ENCODE measurements at regions not wholly inside any gene's neighbourhood (a gene's known extent, or its start where the extent isn't known, plus 50 kb on each side); places are given as distances from the start of the nearest gene placed in this dataset.
A peak's percentile ranks its signal among the peaks of the same experiment; 100 is the strongest.

DNA sequence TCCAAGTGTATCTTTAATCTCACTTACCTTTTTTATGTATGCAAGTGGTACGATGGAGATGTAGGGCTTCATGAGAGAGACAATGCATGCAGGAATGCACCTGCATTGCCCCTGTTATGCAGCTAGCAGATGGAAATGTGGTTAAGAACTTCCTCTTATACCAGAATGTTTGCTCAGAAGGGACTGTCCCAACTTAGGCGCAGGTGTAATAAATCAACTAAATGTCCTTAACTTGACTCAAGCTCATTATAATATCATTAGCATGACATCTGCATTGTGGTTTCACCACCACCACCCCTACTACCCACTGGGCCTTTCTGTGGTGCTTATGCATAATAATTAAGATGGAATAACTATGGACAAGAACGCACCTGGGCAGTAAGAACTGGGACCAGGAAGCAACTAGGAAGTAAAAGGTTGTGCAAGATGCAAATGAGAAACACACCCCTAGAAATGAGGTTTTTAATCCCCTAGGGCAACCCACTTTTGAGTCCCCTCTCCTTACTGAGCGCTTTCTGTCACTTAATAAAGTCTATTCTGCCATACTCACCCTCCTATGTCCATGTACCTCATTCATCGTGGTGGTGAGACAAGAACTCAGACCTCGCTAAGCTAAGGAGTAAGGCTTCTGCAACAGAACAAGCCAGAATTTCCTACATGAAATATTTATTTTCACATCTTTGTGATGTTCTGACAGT, 1103.3 kb upstream of the B3GALT2 start:
- peak; percentile 37 for DNase-seq

DNA sequence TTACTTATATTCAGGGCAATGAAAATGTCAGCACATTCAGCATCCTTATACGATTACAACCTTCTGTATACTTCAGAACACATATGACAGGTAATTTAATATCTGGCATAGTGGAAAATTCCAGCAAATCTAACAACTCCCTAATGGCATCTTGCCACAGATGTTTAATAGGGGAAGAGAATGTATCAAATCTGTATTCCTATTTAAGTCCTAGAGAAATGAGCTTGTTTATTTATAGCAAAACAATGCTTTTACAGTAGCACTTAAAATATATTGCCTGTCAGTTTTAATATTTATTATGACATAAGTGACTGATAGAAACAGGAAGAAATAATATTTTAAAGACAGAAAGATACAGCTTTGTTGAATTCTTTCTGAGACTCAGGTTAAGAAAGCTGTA, 1101.8 kb upstream of the B3GALT2 start:
- DNase-seq, result no peak

DNA sequence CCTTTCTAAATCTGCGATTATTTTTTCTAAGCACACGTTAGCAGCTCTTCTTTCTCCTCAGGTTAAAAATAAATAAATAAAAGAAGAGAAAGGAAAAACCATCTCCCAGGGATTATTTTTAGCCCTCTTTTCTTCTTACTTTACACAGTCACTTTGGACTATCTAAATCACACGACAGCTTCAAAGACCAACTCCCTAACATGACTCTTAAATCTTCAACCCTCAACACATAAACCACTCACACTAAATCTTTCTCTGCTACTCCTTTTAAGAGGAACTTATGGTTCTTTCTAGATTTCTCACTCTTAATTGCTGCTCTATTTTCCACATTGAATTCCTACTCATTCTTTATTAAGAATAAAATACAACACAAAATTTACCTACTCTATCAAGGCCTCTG, 1095.0 kb upstream of the B3GALT2 start:
- DNase-seq, result peak; percentile 55

DNA sequence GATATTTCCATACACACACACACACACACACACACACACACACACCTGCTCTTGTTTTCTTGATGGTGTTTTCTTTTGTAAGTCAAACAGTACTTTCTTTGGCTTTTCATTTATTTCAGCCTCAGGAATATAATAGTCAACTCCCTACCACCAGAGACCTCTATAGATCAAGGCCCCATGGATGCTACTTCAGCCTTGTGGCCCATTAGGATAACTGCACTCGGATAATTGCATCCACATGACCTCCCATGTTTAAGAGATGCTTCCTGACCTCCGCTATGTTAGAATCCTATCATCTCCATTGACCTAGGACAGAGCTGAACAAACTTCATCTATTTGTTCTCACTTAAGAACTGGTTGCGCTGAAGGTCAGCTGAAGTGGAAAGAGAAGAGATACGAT, 1094.0 kb upstream of the B3GALT2 start:
- no peak for DNase-seq

DNA sequence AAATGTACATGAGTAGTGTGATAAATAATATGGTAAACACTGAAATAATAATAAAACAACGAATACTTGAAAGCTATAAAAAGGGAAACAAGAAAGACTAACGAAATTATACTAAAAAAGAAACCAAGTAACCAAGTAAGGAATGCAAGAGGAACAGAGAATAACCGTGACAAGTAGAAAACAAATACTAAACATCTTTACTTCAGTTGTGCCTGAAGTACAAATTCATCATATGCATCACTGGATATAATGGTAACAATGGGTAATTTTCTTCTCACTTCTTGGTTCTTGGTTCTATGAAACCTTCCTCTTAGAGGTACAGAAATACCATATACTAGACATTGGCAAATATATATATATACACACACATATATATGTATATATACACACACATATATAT, 1093.6 kb upstream of the B3GALT2 start:
- peak; percentile 25 for DNase-seq

DNA sequence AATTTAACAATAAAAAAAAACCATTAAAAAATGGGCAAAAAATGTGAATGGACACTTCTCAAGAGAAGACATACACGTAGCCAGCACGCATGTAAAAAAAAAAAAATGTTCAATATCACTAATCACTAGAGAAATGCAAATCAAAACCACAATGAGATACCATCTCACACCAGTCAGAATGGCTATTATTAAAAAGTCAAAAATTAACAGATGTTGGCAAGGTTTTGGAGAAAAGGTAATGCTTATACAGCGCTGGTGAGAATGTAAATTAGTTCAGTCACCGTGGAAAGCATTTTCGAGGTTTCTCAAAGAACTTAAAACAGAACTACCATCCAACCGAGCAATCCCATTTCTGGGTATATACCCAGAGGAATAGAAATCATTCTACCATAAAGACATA, 1091.5 kb upstream of the B3GALT2 start:
- no peak for DNase-seq

DNA sequence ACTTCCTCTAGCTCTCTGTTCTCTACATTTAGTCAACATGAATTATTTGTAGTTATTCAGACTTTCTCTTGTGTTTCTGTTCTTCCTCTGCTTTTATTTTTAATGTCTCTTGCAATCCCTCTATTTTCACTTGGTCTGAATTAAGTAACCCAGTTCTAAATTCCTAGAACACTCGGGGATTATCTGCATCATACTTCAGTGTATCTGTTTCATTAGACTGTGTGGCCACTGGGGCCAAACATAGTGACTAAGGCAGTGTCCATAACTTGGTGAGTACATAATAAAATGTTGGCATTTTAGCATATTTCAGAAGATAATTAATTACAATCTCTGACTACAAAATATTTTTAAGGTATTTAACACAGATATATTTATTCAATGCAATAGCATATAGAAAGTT, 1087.2 kb upstream of the B3GALT2 start:
- no peak for DNase-seq

DNA sequence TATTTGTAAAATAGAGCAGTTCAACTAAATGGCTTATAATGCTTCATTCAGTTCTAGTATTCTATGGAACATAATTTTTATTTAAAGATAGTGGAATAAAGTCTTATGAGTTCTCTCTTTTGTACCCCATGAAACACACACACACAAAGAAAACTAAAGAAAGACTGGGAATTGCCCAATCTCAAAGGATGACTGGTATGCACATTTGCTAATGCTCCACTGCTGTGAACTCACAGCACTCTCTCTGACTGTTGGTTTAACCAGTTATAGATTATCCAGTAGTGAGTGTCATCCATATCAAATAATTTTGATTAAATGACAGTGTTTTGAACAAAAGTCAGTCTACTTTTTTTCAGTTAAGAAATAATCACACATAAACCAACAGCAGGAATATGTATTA, 1082.4 kb upstream of the B3GALT2 start:
- DNase-seq, result no peak

DNA sequence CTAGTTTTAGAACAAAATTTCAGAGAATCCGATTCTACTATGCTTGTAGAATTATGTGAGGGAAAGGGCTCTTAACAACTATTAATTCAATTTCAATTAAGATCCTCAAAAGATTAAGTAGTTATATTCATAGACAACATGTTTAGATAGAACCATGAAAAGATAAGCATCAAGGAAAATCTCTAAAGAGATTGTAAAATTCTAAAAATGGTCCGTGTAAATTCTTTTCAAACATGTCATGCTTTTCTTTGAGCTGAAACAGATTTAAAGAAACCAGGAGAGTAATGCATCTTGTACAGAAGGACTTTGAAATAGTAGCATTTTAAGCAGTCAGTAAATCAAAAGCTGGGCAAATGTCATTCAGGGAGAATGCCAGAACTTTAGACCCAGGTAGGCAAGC, 1080.6 kb upstream of the B3GALT2 start:
- no peak for DNase-seq

DNA sequence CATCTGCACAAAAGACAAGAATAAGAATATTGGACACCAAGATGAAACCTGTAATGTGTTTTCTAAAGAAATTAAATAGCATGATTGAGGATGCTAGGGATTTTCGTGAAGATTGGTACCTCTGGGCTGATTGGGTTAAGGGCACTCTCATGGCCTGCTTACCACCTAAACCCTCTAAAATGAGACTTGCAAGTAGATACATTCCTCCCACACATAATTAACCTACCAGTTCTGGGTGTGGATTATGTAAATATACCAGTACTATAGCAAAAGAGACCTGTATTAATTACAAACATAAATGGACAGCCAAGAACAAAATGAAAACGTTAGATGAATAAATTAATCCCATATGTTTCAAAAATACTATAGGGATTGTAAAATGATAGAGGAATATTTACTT, 1069.6 kb upstream of the B3GALT2 start:
- no peak for DNase-seq

DNA sequence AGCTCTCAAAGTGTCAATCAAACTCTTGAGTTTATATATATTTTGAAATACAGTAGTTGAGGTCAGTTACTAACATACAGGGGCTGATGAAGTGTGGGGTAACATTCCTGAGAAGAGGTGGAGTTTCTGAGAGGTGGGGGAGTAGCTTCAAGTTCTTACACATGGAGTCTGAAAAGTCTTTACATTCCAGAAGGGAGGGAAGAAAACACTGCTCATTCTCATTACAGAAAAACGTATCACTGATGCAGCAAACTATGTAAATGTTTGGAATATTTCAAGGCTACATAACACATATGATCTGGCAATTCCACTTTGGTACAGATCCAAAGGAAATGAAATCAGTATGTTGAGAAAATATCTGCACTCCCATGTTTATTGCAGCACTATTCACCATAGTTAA, 1065.8 kb upstream of the B3GALT2 start:
- no peak for DNase-seq

DNA sequence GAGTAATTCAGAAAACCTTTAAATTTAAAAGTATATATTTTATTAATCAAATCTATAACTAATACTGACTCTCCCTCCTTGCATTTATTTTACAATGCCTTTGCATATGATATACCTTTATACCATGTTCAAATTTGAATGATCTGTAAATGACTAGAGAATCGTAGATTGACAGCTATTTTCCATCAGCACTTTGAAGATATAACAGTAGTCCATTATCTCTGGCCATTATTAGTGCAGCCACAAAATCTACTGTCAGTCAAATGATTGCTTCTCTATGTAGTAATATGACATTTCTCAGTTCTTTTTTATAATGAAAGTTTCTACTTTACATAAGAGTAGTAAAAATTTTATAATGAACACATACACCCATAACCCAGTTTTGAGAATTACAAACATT, 1054.8 kb upstream of the B3GALT2 start:
- DNase-seq, result no peak

DNA sequence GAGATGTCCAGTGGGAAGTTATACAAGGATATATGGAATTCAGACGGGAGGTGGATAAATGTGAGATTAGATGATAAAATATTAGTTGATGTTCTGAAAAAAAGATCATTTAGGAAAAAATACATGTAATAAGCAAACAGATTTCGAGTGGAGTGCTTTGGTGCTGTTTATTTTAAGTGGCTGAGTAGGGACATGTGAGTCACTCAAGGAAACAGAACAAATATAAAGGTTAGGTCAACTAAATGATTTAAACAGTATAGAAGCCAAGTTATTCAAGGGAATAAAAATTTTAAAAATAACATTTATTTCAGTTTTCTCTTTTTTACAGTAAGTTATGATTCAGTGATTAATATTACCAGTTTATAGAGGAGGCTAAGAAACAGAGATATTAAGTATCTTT, 1046.7 kb upstream of the B3GALT2 start:
- no peak for DNase-seq

DNA sequence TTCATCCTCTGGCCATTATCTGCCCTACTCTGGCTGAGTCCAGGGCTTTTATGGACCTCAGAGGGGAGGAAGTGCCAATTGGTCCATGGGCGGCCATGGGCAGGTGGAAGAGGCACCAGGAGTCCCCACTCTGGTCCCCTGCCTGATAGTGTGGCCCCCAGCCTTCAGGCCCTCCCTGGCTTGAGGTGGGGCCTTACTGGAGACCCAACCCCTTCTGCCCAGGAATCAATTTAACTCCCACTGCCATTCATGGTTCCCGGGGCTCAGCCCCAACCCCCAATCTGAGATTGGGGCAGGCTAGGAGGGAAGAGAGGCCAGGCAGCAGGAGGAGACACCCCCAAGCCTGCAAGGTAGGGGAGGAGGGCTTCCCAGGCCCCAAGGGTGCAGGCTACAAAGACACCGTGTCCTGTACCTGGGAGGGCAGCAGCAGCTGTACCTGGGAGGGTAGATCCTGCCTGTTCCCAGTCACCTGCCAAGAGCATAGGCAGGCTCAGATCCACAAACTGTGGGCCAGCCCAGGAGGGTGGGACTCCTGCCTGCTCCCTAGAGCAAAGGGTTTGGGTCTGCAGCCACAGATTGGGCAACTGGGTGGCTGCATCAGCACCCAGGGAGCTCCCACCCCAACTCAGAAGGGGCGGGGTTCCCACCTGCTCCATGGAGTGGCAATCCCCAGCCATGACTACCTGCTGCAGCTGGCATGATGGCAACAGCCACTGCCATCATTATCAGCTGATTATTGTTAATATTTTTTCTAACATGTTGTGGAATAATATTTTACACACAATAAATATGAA, 1044.1 kb upstream of the B3GALT2 start:
- DNase-seq, result no peak

DNA sequence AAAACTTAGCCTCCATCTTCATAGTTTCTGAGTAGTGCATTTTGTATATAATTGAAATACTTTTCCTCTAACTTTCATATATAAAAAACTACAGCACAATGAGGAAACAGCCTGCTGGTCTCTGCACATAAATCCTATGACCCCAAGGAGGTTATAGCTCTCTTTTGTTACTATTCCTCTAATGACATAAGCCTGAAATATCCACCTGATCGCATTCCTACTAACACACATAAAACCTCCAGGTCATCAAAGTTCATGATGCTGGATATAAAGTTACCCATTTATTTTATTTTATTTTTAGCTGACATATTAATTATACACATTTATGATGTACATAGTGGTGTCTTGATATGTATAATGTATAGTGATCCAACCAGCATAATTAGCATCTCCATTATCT, 1042.0 kb upstream of the B3GALT2 start:
- DNase-seq, result no peak

DNA sequence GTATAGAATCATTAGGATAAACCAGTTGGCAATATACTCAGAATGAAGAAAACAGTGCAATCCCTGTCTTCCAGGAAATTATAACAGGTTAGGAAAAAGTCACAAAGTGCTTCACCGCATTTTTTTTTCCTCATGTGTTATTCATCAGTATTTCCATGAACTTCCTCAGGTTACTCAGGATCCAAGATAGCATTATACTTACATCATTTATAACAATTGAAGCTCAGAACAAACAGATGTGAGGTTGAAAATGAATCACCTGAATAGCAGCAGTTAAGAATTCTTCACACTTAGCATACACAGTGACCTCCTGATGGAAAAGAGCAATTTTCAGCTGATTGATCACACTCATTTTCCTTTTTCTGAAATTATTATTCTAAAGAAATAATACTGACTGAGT, 1040.7 kb upstream of the B3GALT2 start:
- DNase-seq, result no peak

DNA sequence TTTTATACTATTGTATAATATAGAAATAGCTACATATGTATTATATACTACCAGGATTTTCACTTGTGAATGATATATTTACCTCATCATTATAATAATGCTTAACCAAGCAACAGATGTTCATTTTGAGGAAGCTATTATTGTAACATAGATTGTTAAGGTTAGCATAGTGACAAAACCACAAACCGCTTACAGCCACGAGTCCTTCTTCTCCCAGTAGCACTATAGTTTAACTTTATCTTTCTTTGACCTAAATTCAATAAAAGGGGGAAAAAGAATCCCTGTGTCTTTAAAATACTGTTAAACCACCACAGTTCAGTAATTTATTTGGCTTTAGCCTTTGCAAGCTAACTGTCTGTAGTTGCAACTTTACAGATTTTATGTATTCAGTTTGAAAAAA, 1039.4 kb upstream of the B3GALT2 start:
- peak; percentile 90 for DNase-seq

DNA sequence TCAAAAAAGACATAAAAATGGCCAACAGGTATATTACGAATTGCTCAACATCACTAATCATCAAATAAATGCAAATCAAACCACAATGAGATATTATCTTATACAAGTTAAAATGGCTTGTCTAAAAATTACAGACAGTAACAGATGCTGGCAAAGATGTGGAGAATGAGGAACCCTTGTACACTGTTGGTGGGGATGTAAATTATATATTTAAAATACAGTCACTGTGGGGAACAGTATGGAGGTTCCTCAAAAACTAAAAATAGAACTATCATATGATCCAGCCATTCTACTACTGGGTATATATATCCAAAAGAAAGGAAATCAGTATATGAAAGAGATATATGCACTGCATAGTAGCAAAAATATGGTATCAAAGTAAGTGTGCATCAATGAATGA, 1037.2 kb upstream of the B3GALT2 start:
- DNase-seq, result peak; percentile 68

DNA sequence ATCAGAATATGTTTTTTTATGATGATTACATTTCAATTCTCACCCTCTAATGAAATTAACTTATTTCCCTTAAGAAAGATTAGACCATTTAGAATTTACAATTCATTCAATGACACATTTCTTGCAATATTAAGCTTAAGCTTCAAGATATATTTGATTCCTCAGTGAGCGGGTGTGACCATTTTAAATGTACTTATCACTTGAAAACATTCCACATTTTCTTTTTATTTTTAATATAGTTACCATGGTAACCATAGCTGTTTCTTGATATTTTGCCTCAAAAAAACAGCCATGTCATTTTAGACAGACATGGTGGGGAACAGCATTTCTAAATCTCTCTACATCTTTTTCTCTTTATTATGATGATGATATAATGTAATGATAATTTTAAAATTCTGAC, 1029.0 kb upstream of the B3GALT2 start:
- no peak for DNase-seq

DNA sequence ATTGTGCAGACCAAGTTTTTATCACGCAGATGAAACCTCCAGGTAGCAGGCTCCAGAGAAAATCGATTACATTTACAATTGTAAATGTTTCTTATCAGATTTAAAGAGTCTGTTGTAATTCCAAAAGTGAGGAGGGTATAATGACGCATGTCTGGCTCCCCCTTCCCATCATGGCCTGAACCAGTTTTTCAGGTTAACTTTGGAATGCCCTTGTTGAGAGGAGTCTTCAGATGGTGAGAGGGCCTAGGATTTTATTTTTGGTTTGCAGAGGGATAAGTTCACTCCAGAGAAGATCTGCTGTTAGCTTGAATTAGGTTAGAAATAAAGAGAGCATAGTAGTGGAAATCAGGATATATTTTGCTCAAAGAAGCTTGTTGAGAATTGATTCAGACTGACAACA, 1028.3 kb upstream of the B3GALT2 start:
- no peak for DNase-seq

DNA sequence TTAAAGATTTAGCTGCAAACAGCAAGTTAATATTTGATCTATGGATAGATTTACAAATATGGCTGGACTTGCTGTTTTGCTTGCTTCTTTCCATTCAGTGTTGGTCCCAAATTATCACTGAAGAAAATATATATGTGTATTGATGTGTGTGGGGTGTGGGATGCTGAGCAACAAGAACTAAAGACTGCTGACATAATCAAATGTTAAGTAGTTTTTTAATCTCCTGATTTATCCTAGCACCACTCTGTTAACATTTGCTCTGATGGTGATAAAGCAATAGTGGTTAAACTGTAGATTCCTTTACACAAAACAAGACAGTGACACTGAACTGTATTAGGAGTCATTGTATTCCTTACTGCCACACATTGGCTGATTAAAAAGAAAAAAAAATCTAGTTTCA, 1023.5 kb upstream of the B3GALT2 start:
- no peak for DNase-seq

DNA sequence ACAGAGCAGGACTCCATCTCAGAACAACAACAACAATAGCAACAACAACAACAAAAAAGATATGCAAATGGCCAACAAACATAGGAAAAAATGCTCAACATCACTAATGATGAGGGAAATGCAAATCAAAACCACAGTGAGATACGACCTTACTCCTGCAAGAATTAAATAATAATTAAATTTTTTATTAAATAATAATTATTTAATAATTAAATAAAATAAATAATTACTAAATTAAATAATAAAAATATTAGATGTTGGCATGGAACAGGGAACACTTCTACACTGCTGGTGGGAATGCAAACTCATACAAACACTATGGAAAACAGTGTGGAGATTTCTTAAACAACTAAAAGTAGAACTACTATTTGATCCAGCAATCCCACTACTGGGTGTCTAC, 1022.3 kb upstream of the B3GALT2 start:
- no peak for DNase-seq

DNA sequence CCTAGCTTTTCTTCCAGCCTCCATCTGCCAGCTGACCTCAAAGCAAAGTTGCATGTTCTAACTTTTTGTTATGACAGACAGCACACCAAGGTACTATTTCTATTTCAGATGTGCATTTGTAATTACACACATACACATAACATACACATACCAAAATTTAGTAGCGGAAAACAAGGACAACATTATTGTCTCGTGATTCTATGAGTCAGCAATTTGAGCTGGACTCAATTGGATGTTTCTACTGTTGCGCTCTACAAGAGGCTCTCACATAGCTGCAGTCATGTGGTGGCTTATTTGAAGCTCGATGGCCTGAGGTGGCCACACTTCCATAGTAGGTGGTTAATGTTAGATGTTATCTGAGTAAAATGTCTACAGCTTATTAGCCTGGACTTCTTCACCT, 1010.1 kb upstream of the B3GALT2 start:
- DNase-seq, result no peak

DNA sequence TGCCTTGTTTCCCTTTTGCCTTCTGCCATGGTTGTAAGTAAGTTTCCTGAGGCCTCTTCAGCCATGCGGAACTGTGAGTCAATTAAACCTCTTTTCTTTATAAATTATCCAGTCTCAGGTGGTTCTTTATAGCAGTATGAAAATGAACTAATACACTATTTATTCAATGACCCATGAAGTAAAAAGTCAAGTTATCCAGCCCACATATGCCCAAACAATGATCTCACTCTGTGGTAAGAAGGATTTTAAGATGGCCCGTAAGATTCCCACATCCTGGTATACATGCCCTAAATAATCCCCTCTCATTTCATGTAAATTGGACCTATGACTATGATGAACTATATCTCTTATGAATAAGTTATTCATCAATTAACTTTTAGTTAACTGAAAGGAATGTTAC, 1008.3 kb upstream of the B3GALT2 start:
- no peak for DNase-seq

DNA sequence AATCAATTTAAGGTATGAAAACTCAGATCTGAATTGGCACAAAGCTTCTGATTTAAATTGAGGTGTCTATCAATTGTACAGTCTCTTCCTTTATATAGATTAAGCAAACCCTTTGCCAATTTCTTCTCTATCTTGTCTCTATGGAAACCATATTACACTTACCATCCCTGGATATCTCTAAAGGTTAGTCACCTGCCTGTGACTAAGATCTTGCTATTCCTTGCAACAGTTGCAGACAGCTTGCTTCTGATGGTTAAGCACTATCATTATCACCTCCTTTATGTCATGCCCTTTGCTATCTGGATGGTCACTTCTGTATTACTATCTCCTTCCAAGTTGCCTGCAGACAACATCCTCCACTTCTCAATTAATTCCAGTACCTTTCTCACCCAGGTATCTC, 998.6 kb upstream of the B3GALT2 start:
- DNase-seq, result no peak
